ENCODE measurements at regions not wholly inside any gene's neighbourhood (a gene's known extent, or its start where the extent isn't known, plus 50 kb on each side); places are given as distances from the start of the nearest gene placed in this dataset.

DNA sequence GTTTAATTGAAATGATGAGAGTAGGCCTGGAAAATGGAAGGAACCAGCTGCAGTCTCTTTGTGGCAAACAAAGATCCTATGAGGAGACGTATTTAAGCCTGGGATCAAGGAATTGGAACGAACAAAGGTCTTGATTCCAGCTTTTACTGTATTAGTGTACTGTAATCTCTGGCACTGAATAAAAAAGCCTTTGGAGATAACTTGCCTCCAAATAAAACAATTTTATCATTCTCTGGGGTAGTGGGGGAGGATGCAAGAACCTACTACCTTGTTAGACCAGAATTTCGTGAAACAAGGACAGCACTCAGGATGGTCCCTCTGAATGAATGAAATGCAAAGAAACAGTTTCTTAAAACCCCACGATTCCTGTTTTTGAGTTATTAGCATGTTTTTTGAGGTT lies 134.2 kb downstream of the RWDD3 start:
- TF ChIP-seq, protein P1, sequence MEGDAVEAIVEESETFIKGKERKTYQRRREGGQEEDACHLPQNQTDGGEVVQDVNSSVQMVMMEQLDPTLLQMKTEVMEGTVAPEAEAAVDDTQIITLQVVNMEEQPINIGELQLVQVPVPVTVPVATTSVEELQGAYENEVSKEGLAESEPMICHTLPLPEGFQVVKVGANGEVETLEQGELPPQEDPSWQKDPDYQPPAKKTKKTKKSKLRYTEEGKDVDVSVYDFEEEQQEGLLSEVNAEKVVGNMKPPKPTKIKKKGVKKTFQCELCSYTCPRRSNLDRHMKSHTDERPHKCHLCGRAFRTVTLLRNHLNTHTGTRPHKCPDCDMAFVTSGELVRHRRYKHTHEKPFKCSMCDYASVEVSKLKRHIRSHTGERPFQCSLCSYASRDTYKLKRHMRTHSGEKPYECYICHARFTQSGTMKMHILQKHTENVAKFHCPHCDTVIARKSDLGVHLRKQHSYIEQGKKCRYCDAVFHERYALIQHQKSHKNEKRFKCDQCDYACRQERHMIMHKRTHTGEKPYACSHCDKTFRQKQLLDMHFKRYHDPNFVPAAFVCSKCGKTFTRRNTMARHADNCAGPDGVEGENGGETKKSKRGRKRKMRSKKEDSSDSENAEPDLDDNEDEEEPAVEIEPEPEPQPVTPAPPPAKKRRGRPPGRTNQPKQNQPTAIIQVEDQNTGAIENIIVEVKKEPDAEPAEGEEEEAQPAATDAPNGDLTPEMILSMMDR (IDR thresholded peaks at IDR 0.05; ENCODE audit: low read depth, low read length): no peak
- TF ChIP-seq EZH2phosphoT487 (IDR thresholded peaks at IDR 0.05; ENCODE audit: low read depth): no peak
